ENCODE measurements at regions not wholly inside any gene's neighbourhood (a gene's known extent, or its start where the extent isn't known, plus 50 kb on each side); places are given as distances from the start of the nearest gene placed in this dataset.
"Not testable (repeated sequence)": the region's sequence is repeated elsewhere in the genome, so short reads cannot be mapped to it uniquely, and the experiment has no call there.

DNA sequence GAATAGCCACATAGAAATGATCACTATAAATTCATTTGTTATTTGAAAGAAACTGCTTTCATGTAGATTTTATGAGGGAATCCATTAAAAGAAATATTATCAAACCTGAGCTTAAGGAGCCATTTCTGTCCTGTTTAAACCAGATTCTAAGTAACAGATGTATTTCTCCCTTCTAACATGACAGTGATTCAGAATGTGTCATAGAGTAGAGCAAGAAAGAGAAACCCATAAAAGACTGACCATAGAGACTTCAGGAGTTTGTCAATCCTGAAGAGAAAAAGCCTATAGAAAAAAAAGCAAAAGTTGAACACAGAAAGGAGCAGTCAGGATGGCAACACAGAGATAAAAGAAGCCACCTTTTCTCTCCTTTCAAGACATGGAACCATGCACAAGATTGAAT is 390.6 kb downstream of the PRIM2 start:
- not testable (repeated sequence) for FAIRE-seq

GRCh38 chr6:57722546-57722945 is 405.1 kb downstream of the PRIM2 start:
- not testable (repeated sequence) for FAIRE-seq

DNA sequence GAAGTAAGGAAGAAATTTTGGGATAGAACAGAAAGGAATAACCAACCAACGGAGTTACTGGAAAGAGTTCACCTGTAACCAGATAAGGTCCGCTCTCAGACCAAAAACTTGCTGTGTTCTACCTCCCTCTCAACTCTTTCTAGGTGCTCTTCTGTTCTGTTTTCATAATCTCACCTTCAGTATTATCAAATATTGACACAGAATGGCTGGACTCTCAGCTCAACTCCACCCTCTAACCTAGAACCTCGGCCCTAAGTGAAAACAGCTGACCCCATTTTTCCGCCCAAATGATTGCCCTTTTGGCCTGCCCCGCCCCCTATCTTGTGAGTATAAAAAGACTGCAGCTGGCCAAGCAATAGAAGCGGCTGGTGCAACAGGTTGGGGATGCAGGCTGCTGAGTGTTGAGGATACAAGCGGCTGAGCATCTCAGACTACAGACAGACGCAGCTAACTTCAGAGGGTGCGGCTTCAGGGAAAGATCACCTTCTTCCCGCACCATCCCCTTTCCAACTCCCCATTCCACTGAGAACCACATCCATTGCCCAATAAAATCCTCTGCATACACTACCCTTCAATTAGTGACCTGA is 406.5 kb downstream of the PRIM2 start:
- not testable (repeated sequence) for FAIRE-seq

GRCh38 chr6:57729407-57729806 is 412.0 kb downstream of the PRIM2 start:
- FAIRE-seq, result not testable (repeated sequence)

DNA sequence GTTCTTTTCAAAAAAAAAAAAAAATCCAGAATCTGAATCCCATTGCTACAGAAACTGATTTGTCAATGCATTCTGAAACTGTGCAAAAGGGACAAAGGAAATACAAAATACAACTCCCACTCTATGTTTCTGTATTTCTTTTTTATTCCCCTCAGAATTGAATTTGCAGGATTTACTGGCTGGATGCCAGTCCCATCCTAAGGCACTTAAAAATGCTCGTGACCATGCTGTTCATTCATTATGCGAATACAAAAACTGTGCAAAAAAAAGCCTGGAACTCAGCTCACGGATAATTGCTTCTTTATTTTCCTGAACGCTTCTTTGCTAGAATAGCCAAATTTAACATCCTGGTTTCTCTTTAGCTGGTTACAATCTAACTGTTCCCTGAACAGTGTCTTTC is 413.3 kb downstream of the PRIM2 start:
- FAIRE-seq, result not testable (repeated sequence)

GRCh38 chr6:57747716-57748115 is 430.3 kb downstream of the PRIM2 start:
- not testable (repeated sequence) for FAIRE-seq

DNA sequence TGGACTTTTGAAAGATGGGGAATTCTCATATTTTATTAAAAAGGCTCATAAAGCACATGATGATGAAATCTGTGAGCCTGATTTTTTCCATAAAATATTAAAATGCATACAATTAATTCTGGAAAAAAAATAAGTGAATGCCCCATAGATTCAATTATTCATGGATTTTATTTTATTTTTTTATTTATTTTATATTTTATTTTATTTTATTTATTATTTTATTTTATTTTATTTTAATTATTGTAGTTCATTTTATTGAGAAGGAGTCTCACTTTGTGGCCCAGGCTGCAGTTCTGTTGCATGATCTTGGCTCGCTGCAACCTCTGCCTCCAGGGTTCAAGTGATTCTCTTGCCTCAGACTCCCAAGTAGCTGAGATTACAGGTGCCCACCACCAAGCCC is 442.4 kb downstream of the PRIM2 start:
- FAIRE-seq, result not testable (repeated sequence)

GRCh38 chr6:57792720-57793397 is 475.4 kb downstream of the PRIM2 start:
- FAIRE-seq, result not testable (repeated sequence)

DNA sequence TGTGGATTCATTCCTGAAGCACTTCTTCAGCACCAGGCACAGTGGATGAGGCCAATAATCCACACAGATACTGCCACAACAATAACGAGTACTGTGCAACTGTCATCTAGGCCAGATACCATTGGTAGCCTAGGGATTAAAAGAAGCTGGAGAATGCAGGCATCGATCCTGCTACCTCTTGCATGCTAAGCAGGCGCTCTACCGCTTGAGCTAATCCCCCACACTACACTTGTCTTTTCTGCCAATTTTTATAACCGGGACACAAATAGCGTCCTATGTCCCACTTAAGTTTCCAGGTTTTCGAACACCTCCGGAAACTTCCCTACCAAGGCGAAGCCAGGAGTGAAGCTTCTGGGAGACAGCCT is 475.9 kb downstream of the PRIM2 start:
- FAIRE-seq, result not testable (repeated sequence)

DNA sequence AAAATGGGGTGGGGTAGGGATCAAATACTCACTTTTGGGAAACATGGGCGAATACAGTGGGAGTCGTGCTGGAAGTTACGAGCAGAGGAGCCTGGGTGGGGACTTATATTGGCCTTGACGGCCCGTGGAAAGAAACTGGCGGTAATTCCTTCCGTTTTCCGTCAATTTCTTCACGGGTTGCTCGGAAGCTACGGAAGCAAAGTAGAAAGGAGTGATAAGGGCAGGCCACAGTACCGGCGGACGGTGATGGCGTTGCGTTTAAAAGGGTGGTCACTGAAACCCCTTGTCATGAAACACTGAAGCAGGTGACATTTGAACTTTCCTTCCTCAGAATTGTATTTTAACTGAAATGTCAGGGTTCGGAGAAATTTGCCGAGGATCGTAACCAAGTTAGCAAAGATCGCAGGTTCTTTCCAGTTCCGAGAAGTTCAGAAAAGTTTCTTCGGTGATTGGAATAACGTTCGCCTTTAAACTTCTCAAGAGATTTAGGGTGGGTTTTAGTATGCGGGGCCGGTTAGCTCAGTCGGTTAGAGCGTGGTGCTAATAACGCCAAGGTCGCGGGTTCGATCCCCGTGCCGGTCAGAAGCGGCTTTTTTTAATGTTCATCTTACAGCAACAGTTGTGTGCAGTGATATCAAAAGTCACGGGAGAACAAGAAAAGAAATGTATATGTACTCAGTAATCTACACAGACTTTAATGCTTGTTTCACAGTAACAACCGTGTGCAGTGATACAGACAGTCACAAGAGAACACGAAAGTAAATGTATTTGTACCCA is 482.5 kb downstream of the PRIM2 start:
- not testable (repeated sequence) for FAIRE-seq

- not testable (repeated sequence) for FAIRE-seq
Observed at GRCh38 chr6:57808581-57808980, 491.2 kb downstream of the PRIM2 start.

GRCh38 chr6:57809454-57809853 is 492.0 kb downstream of the PRIM2 start:
- not testable (repeated sequence) for FAIRE-seq

GRCh38 chr6:57813271-57814075 is 496.0 kb downstream of the PRIM2 start:
- FAIRE-seq, result not testable (repeated sequence)

GRCh38 chr6:57815826-57816225 is 498.4 kb downstream of the PRIM2 start:
- not testable (repeated sequence) for FAIRE-seq

DNA sequence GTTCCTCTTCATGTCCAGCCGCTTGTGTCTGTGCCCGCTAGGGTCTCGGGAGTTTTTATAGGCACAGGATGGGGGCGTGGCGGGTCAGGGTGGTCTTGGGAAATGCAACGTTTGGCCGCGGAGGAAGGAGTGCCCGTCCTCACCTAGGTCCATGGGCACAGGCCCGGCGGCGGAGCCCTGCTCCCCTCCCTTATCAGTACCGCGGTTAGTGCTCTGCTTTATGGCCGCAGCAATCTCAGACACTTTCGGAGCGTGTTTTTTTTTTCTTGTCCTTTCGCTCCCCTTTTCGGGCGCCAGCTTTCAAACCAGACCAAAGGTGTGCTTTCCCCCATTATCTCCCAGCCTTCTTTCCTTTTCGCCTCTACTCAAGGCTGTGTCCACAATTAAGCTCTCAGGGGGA is 503.9 kb downstream of the PRIM2 start:
- not testable (repeated sequence) for FAIRE-seq

DNA sequence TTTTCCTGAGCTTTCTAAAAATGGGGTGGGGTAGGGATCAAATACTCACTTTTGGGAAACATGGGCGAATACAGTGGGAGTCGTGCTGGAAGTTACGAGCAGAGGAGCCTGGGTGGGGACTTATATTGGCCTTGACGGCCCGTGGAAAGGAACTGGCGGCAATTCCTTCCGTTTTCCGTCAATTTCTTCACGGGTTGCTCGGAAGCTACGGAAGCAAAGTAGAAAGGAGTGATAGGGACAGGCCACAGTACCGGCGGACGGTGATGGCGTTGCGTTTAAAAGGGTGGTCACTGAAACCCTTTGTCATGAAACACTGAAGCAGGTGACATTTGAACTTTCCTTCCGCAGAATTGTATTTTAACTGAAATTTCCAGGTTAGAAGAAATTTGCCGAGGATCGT is 505.0 kb downstream of the PRIM2 start:
- not testable (repeated sequence) for FAIRE-seq

DNA sequence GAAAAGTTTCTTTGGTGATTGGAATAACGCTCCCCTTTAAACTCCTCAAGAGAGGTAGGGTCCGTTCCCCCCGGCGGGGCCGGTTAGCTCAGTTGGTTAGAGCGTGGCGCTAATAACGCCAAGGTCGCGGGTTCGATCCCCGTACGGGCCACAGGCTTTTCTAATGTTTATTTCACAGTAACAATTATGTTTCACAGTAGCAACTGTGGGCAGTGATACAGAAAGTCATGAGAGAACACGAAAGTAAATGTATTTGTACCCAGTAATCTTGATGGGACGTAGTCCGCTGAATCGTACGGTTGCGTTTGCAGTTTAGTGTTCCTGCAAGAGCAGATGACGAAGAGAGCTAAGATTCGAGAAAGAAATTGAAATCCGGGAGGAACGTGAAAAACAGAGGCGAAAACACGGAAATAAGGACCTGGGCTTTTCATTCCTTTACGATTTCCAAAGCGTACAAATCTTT is 505.5 kb downstream of the PRIM2 start:
- FAIRE-seq, result no peak

GRCh38 chr6:57837622-57838209 is 520.3 kb downstream of the PRIM2 start:
- not testable (repeated sequence) for FAIRE-seq

GRCh38 chr6:57841551-57841950 is 524.1 kb downstream of the PRIM2 start:
- not testable (repeated sequence) for FAIRE-seq

DNA sequence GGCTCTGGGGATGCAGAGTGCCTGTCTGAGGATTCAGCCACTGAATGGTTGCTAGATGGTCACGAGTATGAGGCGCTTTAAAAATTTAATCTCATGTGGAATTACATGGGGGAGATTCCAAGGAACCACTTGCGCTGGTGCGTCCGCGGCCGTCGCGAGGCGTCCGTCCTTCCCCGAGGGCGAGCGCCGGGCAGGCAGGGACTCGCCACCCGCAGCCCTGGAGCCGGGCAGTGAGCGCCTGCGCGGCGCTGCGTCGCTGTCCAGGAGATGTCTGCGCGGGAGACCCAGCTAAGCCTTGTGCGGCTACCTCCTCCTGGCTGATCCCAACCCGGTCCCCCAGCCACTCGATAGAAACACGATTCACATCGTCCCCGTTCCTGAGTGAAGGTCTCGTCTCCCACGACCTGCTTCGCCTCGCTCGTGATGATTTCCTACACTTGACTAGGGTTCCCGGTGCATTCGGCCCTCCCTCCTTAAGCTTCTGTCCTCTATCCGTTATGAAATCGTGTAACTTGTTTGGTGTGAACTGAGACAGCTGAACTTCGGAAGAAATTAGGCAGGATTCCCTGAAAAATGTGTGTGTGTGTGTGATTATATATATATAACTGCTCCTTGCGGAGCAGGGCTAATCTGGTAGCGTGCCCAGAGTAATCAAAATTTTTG is 536.4 kb downstream of the PRIM2 start:
- not testable (repeated sequence) for FAIRE-seq

DNA sequence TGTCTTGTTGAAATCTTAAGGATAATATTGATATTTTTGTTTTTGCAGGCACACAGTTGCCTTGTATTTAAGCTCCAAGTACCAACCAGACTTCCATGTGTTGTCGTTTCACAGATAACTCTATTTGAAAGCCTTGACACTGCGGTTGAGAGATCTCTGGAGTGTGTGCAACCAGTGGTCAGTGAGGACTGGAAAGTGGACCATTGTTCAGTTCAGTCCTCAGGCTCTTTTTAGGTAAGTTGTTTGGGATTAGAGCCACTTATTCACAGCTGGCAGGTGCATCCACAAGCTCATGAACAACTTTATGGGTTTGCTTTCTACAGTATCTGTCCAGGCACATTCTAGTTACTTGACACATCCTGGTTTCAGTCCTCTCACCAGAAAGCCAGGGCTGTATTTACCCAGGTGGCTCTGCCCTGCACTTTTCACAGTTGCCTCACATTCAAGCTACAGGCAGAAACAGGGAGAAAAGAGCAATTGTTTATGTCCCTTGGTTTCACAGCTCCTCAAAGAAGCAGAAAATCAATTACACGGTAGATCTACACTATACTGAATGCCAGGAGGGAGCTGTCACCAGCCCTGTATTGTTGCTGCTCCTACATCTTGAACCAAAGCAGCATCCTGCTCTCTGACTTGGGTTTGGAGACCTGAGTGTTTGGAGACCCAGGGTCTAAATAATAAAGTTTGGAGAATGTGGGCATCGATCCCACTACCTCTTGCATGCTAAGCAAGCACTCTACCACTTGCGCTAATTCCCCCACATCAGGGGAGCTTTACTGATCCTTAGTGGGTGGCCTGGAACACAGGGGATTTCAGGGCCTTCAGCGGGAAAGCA is 543.3 kb downstream of the PRIM2 start:
- not testable (repeated sequence) for FAIRE-seq

All from colon (tissue), 2 donors.